ENCODE measurements at regions not wholly inside any gene's neighbourhood (a gene's known extent, or its start where the extent isn't known, plus 50 kb on each side); places are given as distances from the start of the nearest gene placed in this dataset.
"Not testable (repeated sequence)": the region's sequence is repeated elsewhere in the genome, so short reads cannot be mapped to it uniquely, and the experiment has no call there.

- H3K27ac ChIP-seq = no peak overlapping the region
These were observed 163.9 kb downstream of the SMAD6 start for GRCh38 chr15:66865622-66866611.

DNA sequence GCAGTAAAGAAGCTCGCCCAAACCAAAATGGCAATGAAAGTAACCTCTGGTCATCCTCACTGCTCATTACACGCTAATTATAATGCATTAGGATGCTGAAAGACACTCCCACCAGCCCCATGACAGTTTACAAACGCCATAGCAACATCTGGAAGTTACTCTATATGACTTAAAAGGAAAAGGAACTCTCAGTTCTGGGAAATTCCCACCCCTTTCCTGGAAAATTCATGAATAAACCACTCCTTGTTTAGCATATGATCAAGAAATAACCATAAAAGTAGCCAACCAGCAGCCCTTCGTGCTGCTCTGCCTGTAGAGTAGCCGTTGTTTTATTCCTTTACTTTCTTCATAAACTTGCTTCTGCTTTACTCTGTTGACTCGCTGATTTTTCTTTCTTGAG is 164.6 kb downstream of the SMAD6 start:
- TF ChIP-seq, protein P1, sequence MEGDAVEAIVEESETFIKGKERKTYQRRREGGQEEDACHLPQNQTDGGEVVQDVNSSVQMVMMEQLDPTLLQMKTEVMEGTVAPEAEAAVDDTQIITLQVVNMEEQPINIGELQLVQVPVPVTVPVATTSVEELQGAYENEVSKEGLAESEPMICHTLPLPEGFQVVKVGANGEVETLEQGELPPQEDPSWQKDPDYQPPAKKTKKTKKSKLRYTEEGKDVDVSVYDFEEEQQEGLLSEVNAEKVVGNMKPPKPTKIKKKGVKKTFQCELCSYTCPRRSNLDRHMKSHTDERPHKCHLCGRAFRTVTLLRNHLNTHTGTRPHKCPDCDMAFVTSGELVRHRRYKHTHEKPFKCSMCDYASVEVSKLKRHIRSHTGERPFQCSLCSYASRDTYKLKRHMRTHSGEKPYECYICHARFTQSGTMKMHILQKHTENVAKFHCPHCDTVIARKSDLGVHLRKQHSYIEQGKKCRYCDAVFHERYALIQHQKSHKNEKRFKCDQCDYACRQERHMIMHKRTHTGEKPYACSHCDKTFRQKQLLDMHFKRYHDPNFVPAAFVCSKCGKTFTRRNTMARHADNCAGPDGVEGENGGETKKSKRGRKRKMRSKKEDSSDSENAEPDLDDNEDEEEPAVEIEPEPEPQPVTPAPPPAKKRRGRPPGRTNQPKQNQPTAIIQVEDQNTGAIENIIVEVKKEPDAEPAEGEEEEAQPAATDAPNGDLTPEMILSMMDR (conservative IDR thresholded peaks at IDR 0.05) = no peak
- TF ChIP-seq ZFX (IDR thresholded peaks at IDR 0.05) = no peak
- no peak overlapping the region for H3K27ac ChIP-seq

More at GRCh38 chr15:66865622-66866611, 163.9 kb downstream of the SMAD6 start:
- TF ChIP-seq, protein P1 (conservative IDR thresholded peaks at IDR 0.05) = no peak
- no peak for TF ChIP-seq ZFX (IDR thresholded peaks at IDR 0.05)

DNA sequence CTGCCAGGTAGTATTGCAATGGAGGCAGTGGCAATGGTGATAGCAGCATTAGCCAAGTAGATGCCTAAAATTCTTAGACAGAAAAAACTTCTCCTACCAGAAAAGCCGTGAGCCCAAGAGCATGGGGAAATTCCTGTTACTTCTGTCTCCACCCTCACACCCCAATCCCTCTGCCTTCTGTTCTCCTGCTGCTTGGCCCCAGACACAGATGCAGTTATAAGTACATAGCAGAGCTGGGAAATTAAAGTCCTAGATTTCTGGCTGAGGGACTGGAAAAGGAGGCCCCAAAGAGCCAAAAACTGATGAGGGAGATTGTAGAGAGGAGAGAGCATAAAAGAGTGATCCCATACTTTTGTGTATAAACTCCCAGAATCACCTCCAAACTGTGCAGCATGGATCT is 166.9 kb downstream of the SMAD6 start:
- H3K27ac ChIP-seq = no peak overlapping the region
- no peak for TF ChIP-seq ZFX (IDR thresholded peaks at IDR 0.05)
- TF ChIP-seq, protein P1 (conservative IDR thresholded peaks at IDR 0.05) = no peak

GRCh38 chr15:66870880-66871388 is 168.9 kb downstream of the SMAD6 start:
- TF ChIP-seq ZFX (IDR thresholded peaks at IDR 0.05) = no peak
- TF ChIP-seq, protein P1 (conservative IDR thresholded peaks at IDR 0.05) = no peak
- no peak overlapping the region for H3K27ac ChIP-seq

DNA sequence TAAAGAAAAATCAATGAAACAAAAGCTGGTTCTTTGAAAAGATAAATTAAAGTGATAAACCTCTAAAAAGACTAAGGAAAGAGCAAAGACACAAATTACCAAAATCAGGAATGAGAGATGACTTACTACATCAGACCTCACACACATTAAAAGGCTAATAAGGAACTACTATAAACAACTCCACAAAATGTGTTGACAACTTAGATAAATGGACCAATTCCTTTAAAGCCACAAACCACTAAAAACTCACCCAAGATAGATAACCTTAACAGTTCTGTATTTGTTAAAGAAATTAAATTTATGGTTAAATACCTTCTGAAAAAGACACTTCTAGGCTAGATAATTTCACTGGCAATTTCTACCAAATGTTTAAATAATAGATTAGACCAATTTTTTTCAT is 170.4 kb downstream of the SMAD6 start:
- H3K27ac ChIP-seq = no peak overlapping the region
- TF ChIP-seq ZFX (IDR thresholded peaks at IDR 0.05) = no peak
- TF ChIP-seq, protein P1 (conservative IDR thresholded peaks at IDR 0.05) = no peak

GRCh38 chr15:66873331-66873730 is 171.3 kb downstream of the SMAD6 start:
- not testable (repeated sequence) for H3K27ac ChIP-seq

- no peak for TF ChIP-seq ZFX (IDR thresholded peaks at IDR 0.05)
- TF ChIP-seq, protein P1 (conservative IDR thresholded peaks at IDR 0.05) = no peak
- no peak overlapping the region for H3K27ac ChIP-seq
These were observed 171.8 kb downstream of the SMAD6 start for GRCh38 chr15:66873856-66874255.
